22Rv1 (cell line): ENCODE measurements at regions not wholly inside any gene's neighbourhood (a gene's known extent, or its start where the extent isn't known, plus 50 kb on each side); places are given as distances from the start of the nearest gene placed in this dataset.

Source experiments
- CTCF ChIP-seq: fragments of 450-650 bp; IDR thresholded peaks from 2 replicates; pipeline ENCODE4 v1.5.1; 2017; ENCODE audit warnings: mild to moderate bottlenecking
- ZFX ChIP-seq: fragments of 450-650 bp; IDR thresholded peaks from 2 replicates; pipeline ENCODE4 v1.6.1; 2017; ENCODE audit warnings: antibody characterized with exemption, borderline replicate concordance

- TF ChIP-seq CTCF (no peak), ZFX (no peak)
These were observed 75.7 kb upstream of the FOXP4 start for GRCh38 chr6:41470331-41471063.
